ELR (cell line): ENCODE measurements at regions not wholly inside any gene's neighbourhood (a gene's known extent, or its start where the extent isn't known, plus 50 kb on each side); places are given as distances from the start of the nearest gene placed in this dataset.

ENCODE experiments used
- DNase-seq: peaks from one replicate; pipeline ENCODE4 v3.0.0-alpha.2; 2015; ENCODE audit warnings: low read depth

- DNase-seq: no peak
Observed at GRCh38 chr3:182465301-182466185, 327.8 kb upstream of the ATP11B start.

- DNase-seq: no peak
Observed at GRCh38 chr3:182469086-182469485, 324.2 kb upstream of the ATP11B start.

- DNase-seq: no peak
Observed at GRCh38 chr3:182470187-182470586, 323.1 kb upstream of the ATP11B start.

- no peak for DNase-seq
Observed at GRCh38 chr3:182473191-182473710, 320.1 kb upstream of the ATP11B start.

GRCh38 chr3:182478369-182478768 lies 314.9 kb upstream of the ATP11B start:
- DNase-seq: no peak

GRCh38 chr3:182479419-182480336 lies 313.6 kb upstream of the ATP11B start:
- DNase-seq: no peak

GRCh38 chr3:182482705-182483104 lies 310.6 kb upstream of the ATP11B start:
- DNase-seq: no peak

GRCh38 chr3:182484682-182485081 lies 308.6 kb upstream of the ATP11B start:
- no peak for DNase-seq

- DNase-seq: no peak
Observed at GRCh38 chr3:182485301-182485700, 308.0 kb upstream of the ATP11B start.

GRCh38 chr3:182486463-182486862 lies 306.8 kb upstream of the ATP11B start:
- DNase-seq: no peak

GRCh38 chr3:182487143-182487542 lies 306.2 kb upstream of the ATP11B start:
- DNase-seq: no peak

GRCh38 chr3:182487611-182488010 lies 305.7 kb upstream of the ATP11B start:
- no peak for DNase-seq

GRCh38 chr3:182490596-182491491 lies 302.5 kb upstream of the ATP11B start:
- DNase-seq: peak; percentile 26

- DNase-seq: no peak
Observed at GRCh38 chr3:182491577-182491976, 301.7 kb upstream of the ATP11B start.

- no peak for DNase-seq
Observed at GRCh38 chr3:182492536-182492935, 300.8 kb upstream of the ATP11B start.

GRCh38 chr3:182500289-182500688 lies 293.0 kb upstream of the ATP11B start:
- DNase-seq: no peak

GRCh38 chr3:182501856-182502255 lies 291.4 kb upstream of the ATP11B start:
- DNase-seq: no peak

- no peak for DNase-seq
Observed at GRCh38 chr3:182503401-182503800, 289.9 kb upstream of the ATP11B start.

GRCh38 chr3:182508919-182509711 lies 284.2 kb upstream of the ATP11B start:
- no peak for DNase-seq

- DNase-seq: no peak
Observed at GRCh38 chr3:182509844-182510460, 283.4 kb upstream of the ATP11B start.
